Gastrocnemius medialis (tissue), 4 donors: ENCODE measurements at regions not wholly inside any gene's neighbourhood (a gene's known extent, or its start where the extent isn't known, plus 50 kb on each side); places are given as distances from the start of the nearest gene placed in this dataset.

Experiments used
- ATAC-seq, 2 donors: fragments of 150-250 bp; one replicate each; pipeline ENCODE4 v1.9.1; 2016
- DNase-seq, 2 donors: peaks; one replicate each; pipeline ENCODE4 v3.0.0-alpha.2; 2019
- H3K27ac ChIP-seq, 4 donors: fragments of 200-600 bp; sonication (generic); 1 replicate in 1 of 4; 2 replicates in 3 of 4; pipeline ENCODE4 v1.5.1; 2016 to 2018; ENCODE audit warnings: mild to moderate bottlenecking in 2 of 4, moderate library complexity in 1 of 4
- H3K27me3 ChIP-seq, 3 donors: fragments of 200-600 bp; sonication (generic) in 2 of 3; 1 replicate in 1 of 3; 2 replicates in 2 of 3; pipeline versions ENCODE4 v1.5.1 to v1.6.0; 2016 to 2019; ENCODE audit warnings: mild to moderate bottlenecking in 1 of 3, moderate library complexity in 1 of 3
- H3K36me3 ChIP-seq, 2 donors: fragments of 200-600 bp; sonication (generic) in 1 of 2; one replicate each; pipeline ENCODE4 v1.5.1; 2017 to 2018
- H3K4me1 ChIP-seq, 2 donors: fragments of 200-600 bp; sonication (generic) in 1 of 2; one replicate each; pipeline ENCODE4 v1.5.1; 2016 to 2017; ENCODE audit warnings: mild to moderate bottlenecking in 2 of 2
- H3K4me3 ChIP-seq, 4 donors: fragments of 200-600 bp; sonication (generic) in 3 of 4; 1 replicate in 1 of 4; 2 replicates in 3 of 4; pipeline ENCODE4 v1.5.1; 2016 to 2019; ENCODE audit warnings: mild to moderate bottlenecking in 2 of 4
- H3K9me3 ChIP-seq, 3 donors: fragments of 200-600 bp; sonication (generic) in 2 of 3; 1 replicate in 1 of 3; 2 replicates in 2 of 3; pipeline ENCODE4 v1.5.1; 2016 to 2019
- POLR2A ChIP-seq, 2 donors: fragments of 450-650 bp; IDR thresholded peaks; one replicate each; pipeline ENCODE4 v1.6.1; 2017; ENCODE audit warnings: antibody characterized with exemption in 2 of 2, mild to moderate bottlenecking in 2 of 2, moderate library complexity in 2 of 2
- in situ Hi-C, 4 donors: fragments of 200-750 bp; cut with MboI; loops; one replicate each; pipeline versions ENCODE4 v1.15.0 to v1.8.0; 2017; ENCODE audit warnings: low sequenced_read_pairs in 4 of 4
- intact Hi-C: fragments of 100-400 bp; cut with DNase I; formaldehyde crosslinking; loops from one replicate; pipeline ENCODE4 v1.15.1; 2023; ENCODE audit warnings: low total_unique reads
- TF ChIP-seq, protein P1 (sequence below), 5 experiments: fragments of 450-650 bp in 3 of 5; fragments of 200-600 bp in 2 of 5; sonication (generic) in 2 of 5; IDR thresholded peaks in 4 of 5; conservative IDR thresholded peaks in 1 of 5; 1 replicate in 4 of 5; 2 replicates in 1 of 5; pipeline ENCODE4 v1.5.1; 2016 to 2019; ENCODE audit warnings: antibody characterized with exemption in 5 of 5, mild to moderate bottlenecking in 3 of 5, moderate library complexity in 3 of 5

DNA sequence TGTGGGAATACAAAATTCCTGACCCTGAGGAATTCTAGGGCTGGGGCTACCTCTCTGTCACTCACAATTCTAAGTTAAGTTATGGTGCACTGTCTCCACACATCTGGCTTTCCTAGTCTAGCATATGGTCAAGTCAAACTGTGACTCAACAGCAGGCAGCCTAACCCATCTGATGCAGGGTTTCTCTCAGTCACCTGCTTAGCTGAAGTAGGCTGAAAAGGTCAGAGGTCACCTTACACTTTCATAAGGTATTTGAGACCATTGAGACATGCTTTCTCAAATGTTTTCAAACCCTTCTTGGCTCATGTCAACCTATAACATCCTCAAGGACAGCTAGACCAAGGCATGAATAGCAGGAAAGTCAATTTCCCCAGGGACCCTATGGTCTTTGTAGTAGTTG lies 196.5 kb upstream of the STK26 start:
- H3K9me3 ChIP-seq: no peaks in the 10 kb centered on the region
- in situ Hi-C loops: loop anchor here in 1 of 4 donors (25.0 kb wide), 1 partner anchor 786 kb away; no protein-coding TSS in a partner anchor
- ATAC-seq (no peak), DNase-seq (no peak)
- H3K4me3 ChIP-seq: no peak overlapping the region
- no peaks in the 10 kb centered on the region for H3K27me3 ChIP-seq
- TF ChIP-seq POLR2A (IDR thresholded peaks at IDR 0.05): no peak
- TF ChIP-seq, protein P1, sequence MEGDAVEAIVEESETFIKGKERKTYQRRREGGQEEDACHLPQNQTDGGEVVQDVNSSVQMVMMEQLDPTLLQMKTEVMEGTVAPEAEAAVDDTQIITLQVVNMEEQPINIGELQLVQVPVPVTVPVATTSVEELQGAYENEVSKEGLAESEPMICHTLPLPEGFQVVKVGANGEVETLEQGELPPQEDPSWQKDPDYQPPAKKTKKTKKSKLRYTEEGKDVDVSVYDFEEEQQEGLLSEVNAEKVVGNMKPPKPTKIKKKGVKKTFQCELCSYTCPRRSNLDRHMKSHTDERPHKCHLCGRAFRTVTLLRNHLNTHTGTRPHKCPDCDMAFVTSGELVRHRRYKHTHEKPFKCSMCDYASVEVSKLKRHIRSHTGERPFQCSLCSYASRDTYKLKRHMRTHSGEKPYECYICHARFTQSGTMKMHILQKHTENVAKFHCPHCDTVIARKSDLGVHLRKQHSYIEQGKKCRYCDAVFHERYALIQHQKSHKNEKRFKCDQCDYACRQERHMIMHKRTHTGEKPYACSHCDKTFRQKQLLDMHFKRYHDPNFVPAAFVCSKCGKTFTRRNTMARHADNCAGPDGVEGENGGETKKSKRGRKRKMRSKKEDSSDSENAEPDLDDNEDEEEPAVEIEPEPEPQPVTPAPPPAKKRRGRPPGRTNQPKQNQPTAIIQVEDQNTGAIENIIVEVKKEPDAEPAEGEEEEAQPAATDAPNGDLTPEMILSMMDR (IDR thresholded peaks at IDR 0.05 in 4 of 5, conservative IDR thresholded peaks at IDR 0.05 in 1 of 5): no peak
- H3K36me3 ChIP-seq: no peaks in the 10 kb centered on the region
- no peak overlapping the region for H3K27ac ChIP-seq
- intact Hi-C loops: no loop called here
- H3K4me1 ChIP-seq: peaks cover 0 to 14% of the 10 kb centered on the region in 2 donors

DNA sequence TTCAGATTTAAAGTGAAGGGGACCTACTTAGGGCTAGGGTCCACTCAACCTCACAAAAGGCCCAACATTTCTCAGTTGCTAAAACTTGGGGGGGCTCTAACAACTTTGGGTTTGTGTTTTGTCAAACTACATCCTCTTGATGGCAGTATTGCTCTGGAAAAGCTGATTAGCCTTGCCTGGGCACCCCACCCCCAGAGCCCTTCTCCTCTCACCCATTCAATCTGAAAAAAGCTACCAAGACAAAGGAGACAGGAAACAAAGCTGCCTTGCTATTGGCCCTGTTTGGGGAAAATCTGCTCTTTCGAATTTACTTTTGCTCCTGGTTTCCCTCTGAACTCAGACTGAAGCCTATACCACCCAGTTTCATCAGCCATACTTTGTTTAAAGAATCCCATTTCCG lies 195.2 kb upstream of the STK26 start:
- H3K27me3 ChIP-seq: no peaks in the 10 kb centered on the region
- no peak overlapping the region for H3K27ac ChIP-seq
- TF ChIP-seq, protein P1 (IDR thresholded peaks at IDR 0.05 in 4 of 5, conservative IDR thresholded peaks at IDR 0.05 in 1 of 5): peak in 1 of 5 experiments; percentile 11
- TF ChIP-seq POLR2A (IDR thresholded peaks at IDR 0.05): no peak
- intact Hi-C loops (no loop called here), in situ Hi-C loops (loop anchor here in 1 of 4 donors (25.0 kb wide), 1 partner anchor 784 kb away; no protein-coding TSS in a partner anchor)
- DNase-seq: no peak
- no peak for ATAC-seq
- no peaks in the 10 kb centered on the region for H3K36me3 ChIP-seq
- no peaks in the 10 kb centered on the region for H3K9me3 ChIP-seq
- peaks cover 0 to 11% of the 10 kb centered on the region in 2 donors for H3K4me1 ChIP-seq
- no peak overlapping the region for H3K4me3 ChIP-seq

DNA sequence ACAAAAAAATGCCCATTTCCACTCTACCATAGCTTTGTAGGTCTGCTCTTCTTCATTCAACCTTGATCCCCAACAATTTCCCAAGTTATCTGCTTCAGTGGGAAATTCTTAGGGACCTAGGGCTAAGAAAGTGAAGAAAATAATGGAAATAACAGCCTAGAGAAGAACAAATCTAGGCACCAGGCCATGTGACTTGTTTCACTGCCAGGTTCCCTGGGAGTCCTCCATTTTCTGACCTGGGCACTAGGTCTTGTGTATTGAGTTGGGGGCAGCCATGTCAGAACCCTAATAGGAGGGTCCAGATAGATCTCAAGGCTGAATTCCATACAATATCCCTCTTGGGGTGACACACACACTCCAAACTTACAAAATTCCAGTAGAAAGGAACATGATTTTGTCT lies 194.6 kb upstream of the STK26 start:
- H3K27ac ChIP-seq: no peak overlapping the region
- H3K9me3 ChIP-seq: no peaks in the 10 kb centered on the region
- H3K27me3 ChIP-seq: no peaks in the 10 kb centered on the region
- no peak for ATAC-seq
- TF ChIP-seq, protein P1 (IDR thresholded peaks at IDR 0.05 in 4 of 5, conservative IDR thresholded peaks at IDR 0.05 in 1 of 5): no peak
- TF ChIP-seq POLR2A (IDR thresholded peaks at IDR 0.05): no peak
- H3K4me1 ChIP-seq: peaks cover 0 to 10% of the 10 kb centered on the region in 2 donors
- H3K4me3 ChIP-seq: no peak overlapping the region
- no peak for DNase-seq
- in situ Hi-C loops (loop anchor here in 1 of 4 donors (25.0 kb wide), 1 partner anchor 784 kb away; no protein-coding TSS in a partner anchor), intact Hi-C loops (no loop called here)
- H3K36me3 ChIP-seq: no peaks in the 10 kb centered on the region

DNA sequence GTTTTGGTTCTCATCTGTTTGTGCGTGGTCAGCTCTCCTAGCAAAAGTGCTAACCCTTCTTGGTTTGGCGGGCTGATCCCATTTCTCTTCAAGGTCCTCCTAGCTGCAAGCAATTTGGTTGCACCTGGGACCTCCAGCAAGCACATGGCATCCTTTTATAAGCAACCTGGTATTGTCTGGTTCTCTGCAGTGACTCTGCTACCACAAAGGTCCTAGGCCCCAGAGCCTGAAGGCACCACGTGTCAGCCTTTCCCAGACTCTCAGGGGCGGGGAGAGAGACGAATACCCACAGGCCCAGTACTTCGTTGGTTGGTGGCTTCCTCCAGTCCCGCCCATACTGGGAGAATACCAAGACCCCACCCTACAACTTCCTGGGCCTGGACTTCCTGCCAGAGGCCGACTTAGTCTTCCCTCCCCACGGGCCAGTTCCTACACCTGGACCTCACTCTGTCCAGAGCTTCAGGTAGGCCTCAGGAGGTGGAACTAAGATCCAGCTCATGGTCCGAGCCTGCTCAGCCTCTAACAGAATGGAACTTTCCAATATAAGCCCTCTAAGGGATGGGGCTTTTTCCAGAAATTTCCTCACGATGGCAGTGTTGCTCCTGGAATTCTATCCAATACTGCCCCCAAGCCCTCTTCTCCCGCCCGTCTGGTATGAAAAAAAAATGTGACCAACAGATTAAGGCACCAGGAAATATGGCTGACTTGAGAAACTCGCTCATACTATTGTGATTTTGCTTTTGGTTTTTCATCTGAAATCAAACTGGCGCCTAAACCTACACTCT lies 192.5 kb upstream of the STK26 start:
- in situ Hi-C loops: loop anchor here in 1 of 4 donors (25.0 kb wide), 1 partner anchor 782 kb away; no protein-coding TSS in a partner anchor
- TF ChIP-seq, protein P1 (IDR thresholded peaks at IDR 0.05 in 4 of 5, conservative IDR thresholded peaks at IDR 0.05 in 1 of 5): peak in 4 of 5 experiments; percentile 29 to 73 (median 60)
- no peak for TF ChIP-seq POLR2A (IDR thresholded peaks at IDR 0.05)
- no peaks in the 10 kb centered on the region for H3K36me3 ChIP-seq
- intact Hi-C loops: no loop called here
- H3K27me3 ChIP-seq: no peaks in the 10 kb centered on the region
- H3K4me1 ChIP-seq: peaks cover 0 to 10% of the 10 kb centered on the region in 2 donors
- peak; percentile 5 to 32 for DNase-seq
- peak overlapping the region in 2 of 4 donors; percentile 42 to 45 for H3K4me3 ChIP-seq
- H3K27ac ChIP-seq: peak overlapping the region; percentile 49 to 71 (median 56)
- no peaks in the 10 kb centered on the region for H3K9me3 ChIP-seq
- ATAC-seq: peak in 1 of 2 donors; percentile 60
